Activated CD8-positive, alpha-beta T cell treated with anti-CD3 and anti-CD28 coated beads for 36 hours (primary cell): ENCODE measurements at regions not wholly inside any gene's neighbourhood (a gene's known extent, or its start where the extent isn't known, plus 50 kb on each side); places are given as distances from the start of the nearest gene placed in this dataset.
A peak's percentile ranks its signal among the peaks of the same experiment; 100 is the strongest.

Experiments
- ATAC-seq: fragments of 200-7000 bp; cut with Tn5 transposase; one replicate; pipeline ENCODE4 v1.10.0; 2021; ENCODE audit warnings: mild to moderate bottlenecking, moderate library complexity
- CTCF ChIA-PET: fragments of 350-600 bp; sonication (Branson Sonifier 250); formaldehyde crosslinking; loops from one replicate; lab custom pipeline; 2021; ENCODE audit warnings: antibody characterized with exemption; lab: Charles Lee
- POLR2A ChIA-PET: fragments of 350-600 bp; sonication (Branson Sonifier 250); formaldehyde crosslinking; loops from one replicate; lab custom pipeline; 2021; ENCODE audit warnings: antibody characterized with exemption; lab: Charles Lee
- DNase-seq: peaks from one replicate; pipeline ENCODE4 v3.0.0-alpha.2; 2020
- H3K27ac Mint-ChIP-seq: one replicate; pipeline ENCODE4 v1.8.0; 2021; ENCODE audit warnings: mild to moderate bottlenecking, mixed read lengths
- H3K27me3 Mint-ChIP-seq: one replicate; pipeline ENCODE4 v1.8.0; 2021; ENCODE audit warnings: mixed read lengths
- H3K36me3 Mint-ChIP-seq: one replicate; pipeline ENCODE4 v1.8.0; 2021; ENCODE audit warnings: low read depth, mixed read lengths
- H3K4me1 Mint-ChIP-seq: one replicate; pipeline ENCODE4 v1.8.0; 2021; ENCODE audit warnings: low read depth, mixed read lengths
- H3K4me3 Mint-ChIP-seq: one replicate; pipeline ENCODE4 v1.8.0; 2021; ENCODE audit warnings: mild to moderate bottlenecking, moderate library complexity, mixed read lengths
- H3K9me3 Mint-ChIP-seq: one replicate; pipeline ENCODE4 v1.8.0; 2021; ENCODE audit warnings: mixed read lengths
- CTCF ChIP-seq: fragments of 200-600 bp; IDR thresholded peaks from one replicate; pipeline ENCODE4 v1.8.0; 2022; ENCODE audit warnings: antibody characterized with exemption, mild to moderate bottlenecking
- intact Hi-C: fragments of 100-400 bp; cut with micrococcal nuclease; formaldehyde crosslinking; loops from one replicate; pipeline ENCODE4 v1.10.0; 2022

GRCh38 chr9:79220666-79221065 lies 351.1 kb upstream of the TLE4 start:
- ATAC-seq, result no peak
- peaks cover 6% of the 10 kb centered on the region for H3K9me3 Mint-ChIP-seq

GRCh38 chr9:79221084-79221483 lies 350.7 kb upstream of the TLE4 start:
- DNase-seq (peak; percentile 2), ATAC-seq (peak; percentile 13)
- ChIA-PET POLR2A (no interaction called here), CTCF (no interaction called here)
- Mint-ChIP-seq H3K4me1 (no peaks in the 10 kb centered on the region), H3K9me3 (peaks cover 6% of the 10 kb centered on the region), H3K27me3 (no peaks in the 10 kb centered on the region), H3K4me3 (no peak overlapping the region), H3K27ac (no peak overlapping the region), H3K36me3 (no peaks in the 10 kb centered on the region)
- no peak for TF ChIP-seq CTCF
- intact Hi-C loops, result no loop called here

More at GRCh38 chr9:79220666-79221065, 351.1 kb upstream of the TLE4 start:
- POLR2A ChIA-PET, result no interaction called here
- Mint-ChIP-seq H3K27ac (no peak overlapping the region), H3K36me3 (no peaks in the 10 kb centered on the region), H3K4me3 (no peak overlapping the region), H3K27me3 (no peaks in the 10 kb centered on the region), H3K4me1 (no peaks in the 10 kb centered on the region)
- CTCF ChIA-PET, result no interaction called here
- no peak for DNase-seq
- no peak for TF ChIP-seq CTCF
- intact Hi-C loops, result no loop called here

- TF ChIP-seq CTCF, result no peak
- no peak overlapping the region for H3K27ac Mint-ChIP-seq
- H3K4me1 Mint-ChIP-seq, result no peaks in the 10 kb centered on the region
- intact Hi-C loops, result no loop called here
- no peak overlapping the region for H3K4me3 Mint-ChIP-seq
- peaks cover 6% of the 10 kb centered on the region for H3K9me3 Mint-ChIP-seq
- ChIA-PET POLR2A (interaction anchor here (0.6 kb wide), 1 partner anchor 261 kb away, joined by 3 read pairs; no protein-coding TSS in a partner anchor), CTCF (no interaction called here)
- no peaks in the 10 kb centered on the region for H3K36me3 Mint-ChIP-seq
- ATAC-seq (no peak), DNase-seq (no peak)
- no peaks in the 10 kb centered on the region for H3K27me3 Mint-ChIP-seq
Measured at GRCh38 chr9:79222483-79222882, 349.3 kb upstream of the TLE4 start.

- ChIA-PET POLR2A (no interaction called here), CTCF (no interaction called here)
- H3K9me3 Mint-ChIP-seq, result peaks cover 6% of the 10 kb centered on the region
- H3K27ac Mint-ChIP-seq, result no peak overlapping the region
- ATAC-seq (no peak), DNase-seq (no peak)
- H3K27me3 Mint-ChIP-seq, result peaks cover 3% of the 10 kb centered on the region
- intact Hi-C loops, result no loop called here
- H3K4me1 Mint-ChIP-seq, result no peaks in the 10 kb centered on the region
- no peaks in the 10 kb centered on the region for H3K36me3 Mint-ChIP-seq
- TF ChIP-seq CTCF, result no peak
- no peak overlapping the region for H3K4me3 Mint-ChIP-seq
Measured at GRCh38 chr9:79224672-79225433, 346.9 kb upstream of the TLE4 start.

DNA sequence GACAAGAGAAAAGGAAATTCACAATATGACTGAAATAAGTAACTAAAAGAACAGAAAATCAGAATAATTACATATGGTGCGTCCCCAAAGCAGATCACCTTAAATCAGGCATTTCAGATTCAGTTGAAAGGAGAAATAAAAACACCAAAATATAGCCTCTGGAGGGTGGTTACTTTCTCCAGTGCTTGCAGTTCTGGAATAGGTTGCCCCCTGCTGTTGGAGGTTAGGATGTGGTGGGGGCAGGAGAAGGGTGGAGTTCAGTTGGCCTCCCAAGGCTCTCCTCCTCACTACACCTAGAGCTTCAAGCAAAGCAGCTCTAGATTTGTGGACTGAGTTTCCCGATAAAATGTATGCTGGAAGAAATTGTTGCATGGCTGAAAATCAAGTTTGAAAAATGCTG lies 338.2 kb upstream of the TLE4 start:
- Mint-ChIP-seq H3K9me3 (peaks cover 3% of the 10 kb centered on the region), H3K36me3 (no peaks in the 10 kb centered on the region), H3K27me3 (peaks cover 3% of the 10 kb centered on the region), H3K4me1 (no peaks in the 10 kb centered on the region), H3K27ac (no peak overlapping the region), H3K4me3 (no peak overlapping the region)
- ChIA-PET POLR2A (no interaction called here), CTCF (interaction anchor here (2.0 kb wide), 1 partner anchor 21 kb away, joined by 4 read pairs; no protein-coding TSS in a partner anchor)
- ATAC-seq, result no peak
- no peak for TF ChIP-seq CTCF
- intact Hi-C loops, result no loop called here
- peak; percentile 13 for DNase-seq
